ENCODE measurements at regions not wholly inside any gene's neighbourhood (a gene's known extent, or its start where the extent isn't known, plus 50 kb on each side); places are given as distances from the start of the nearest gene placed in this dataset.

DNA sequence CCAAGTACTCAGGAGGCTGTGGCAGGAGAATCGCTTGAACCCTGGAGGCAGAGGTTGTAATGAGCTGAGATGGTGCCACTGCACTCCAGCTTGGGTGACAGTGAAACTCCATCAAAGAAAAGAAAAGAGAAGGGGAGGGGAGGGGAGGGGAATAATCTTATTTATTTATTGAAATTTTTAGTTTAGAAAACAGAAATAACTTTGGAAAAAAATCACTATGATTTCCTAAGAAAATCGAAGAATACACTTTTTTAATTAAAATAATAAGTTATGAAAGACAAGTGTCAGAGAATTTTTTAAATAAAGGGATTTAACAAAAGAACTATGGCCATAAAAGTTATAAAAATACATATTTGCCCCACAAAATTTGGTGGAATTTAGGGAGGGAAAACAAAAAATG lies 836.9 kb upstream of the HS3ST1 start:
- no peak for DNase-seq
- Histone ChIP-seq H3K27me3 (ENCODE audit: insufficient read depth, low read depth, severe bottlenecking) (no peaks in the 10 kb centered on the region), H3K36me3 (no peaks in the 10 kb centered on the region), H3K27ac (no peak overlapping the region), H3K4me3 (ENCODE audit: low read depth, low read length) (no peak overlapping the region), H3K9me3 (ENCODE audit: severe bottlenecking) (no peaks in the 10 kb centered on the region)
- TF ChIP-seq, protein P1, sequence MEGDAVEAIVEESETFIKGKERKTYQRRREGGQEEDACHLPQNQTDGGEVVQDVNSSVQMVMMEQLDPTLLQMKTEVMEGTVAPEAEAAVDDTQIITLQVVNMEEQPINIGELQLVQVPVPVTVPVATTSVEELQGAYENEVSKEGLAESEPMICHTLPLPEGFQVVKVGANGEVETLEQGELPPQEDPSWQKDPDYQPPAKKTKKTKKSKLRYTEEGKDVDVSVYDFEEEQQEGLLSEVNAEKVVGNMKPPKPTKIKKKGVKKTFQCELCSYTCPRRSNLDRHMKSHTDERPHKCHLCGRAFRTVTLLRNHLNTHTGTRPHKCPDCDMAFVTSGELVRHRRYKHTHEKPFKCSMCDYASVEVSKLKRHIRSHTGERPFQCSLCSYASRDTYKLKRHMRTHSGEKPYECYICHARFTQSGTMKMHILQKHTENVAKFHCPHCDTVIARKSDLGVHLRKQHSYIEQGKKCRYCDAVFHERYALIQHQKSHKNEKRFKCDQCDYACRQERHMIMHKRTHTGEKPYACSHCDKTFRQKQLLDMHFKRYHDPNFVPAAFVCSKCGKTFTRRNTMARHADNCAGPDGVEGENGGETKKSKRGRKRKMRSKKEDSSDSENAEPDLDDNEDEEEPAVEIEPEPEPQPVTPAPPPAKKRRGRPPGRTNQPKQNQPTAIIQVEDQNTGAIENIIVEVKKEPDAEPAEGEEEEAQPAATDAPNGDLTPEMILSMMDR (IDR thresholded peaks at IDR 0.05; ENCODE audit: low read depth, low read length), result no peak

DNA sequence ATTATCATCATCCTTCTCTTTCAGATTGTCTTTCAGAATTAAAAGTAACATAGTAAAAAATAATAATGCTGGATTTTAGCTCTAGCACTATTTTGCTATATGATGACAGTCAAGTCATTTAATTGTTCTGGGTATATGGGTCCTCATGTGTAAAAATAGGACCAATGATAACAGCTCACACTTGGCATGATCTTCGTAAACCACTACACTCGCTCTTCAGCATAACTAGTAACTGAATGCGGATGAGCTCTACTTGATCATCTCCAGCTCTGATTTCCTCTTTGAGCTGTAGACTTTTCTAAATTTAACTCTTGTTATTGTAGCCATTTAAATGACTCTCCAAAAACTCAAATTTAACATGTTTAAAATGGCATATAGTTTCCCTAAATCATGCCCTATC lies 831.8 kb upstream of the HS3ST1 start:
- no peak overlapping the region for H3K4me3 ChIP-seq (ENCODE audit: low read depth, low read length)

DNA sequence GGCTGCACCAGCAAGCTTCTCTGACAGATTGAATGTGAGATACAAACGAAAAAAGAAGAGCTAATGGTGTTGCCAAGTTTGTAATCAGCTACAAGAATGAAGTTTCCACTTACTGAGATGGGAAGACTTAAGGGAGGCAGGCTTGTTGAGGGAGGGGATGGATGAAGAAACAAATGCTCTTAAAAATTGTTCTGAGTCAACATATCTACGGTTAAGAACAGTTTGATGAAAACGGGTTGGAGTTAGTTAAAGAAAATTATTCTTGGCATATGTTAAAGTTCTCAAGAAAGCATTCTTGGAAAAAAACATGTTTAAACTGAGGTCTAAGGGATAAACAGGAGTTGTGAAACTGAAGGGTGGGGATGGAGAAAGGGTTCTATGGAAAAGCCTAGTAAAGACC lies 816.3 kb upstream of the HS3ST1 start:
- no peaks in the 10 kb centered on the region for H3K36me3 ChIP-seq
- no peak for DNase-seq
- no peaks in the 10 kb centered on the region for H3K9me3 ChIP-seq (ENCODE audit: severe bottlenecking)
- H3K4me3 ChIP-seq (ENCODE audit: low read depth, low read length), result no peak overlapping the region
- TF ChIP-seq, protein P1 (IDR thresholded peaks at IDR 0.05; ENCODE audit: low read depth, low read length), result no peak
- H3K27ac ChIP-seq, result no peak overlapping the region
- no peaks in the 10 kb centered on the region for H3K27me3 ChIP-seq (ENCODE audit: insufficient read depth, low read depth, severe bottlenecking)

More for the DNA sequence above, 831.8 kb upstream of the HS3ST1 start:
- no peaks in the 10 kb centered on the region for H3K36me3 ChIP-seq
- no peak for DNase-seq
- H3K27ac ChIP-seq, result no peak overlapping the region
- no peaks in the 10 kb centered on the region for H3K27me3 ChIP-seq (ENCODE audit: insufficient read depth, low read depth, severe bottlenecking)
- TF ChIP-seq, protein P1 (IDR thresholded peaks at IDR 0.05; ENCODE audit: low read depth, low read length), result no peak
- H3K9me3 ChIP-seq (ENCODE audit: severe bottlenecking), result no peaks in the 10 kb centered on the region

DNA sequence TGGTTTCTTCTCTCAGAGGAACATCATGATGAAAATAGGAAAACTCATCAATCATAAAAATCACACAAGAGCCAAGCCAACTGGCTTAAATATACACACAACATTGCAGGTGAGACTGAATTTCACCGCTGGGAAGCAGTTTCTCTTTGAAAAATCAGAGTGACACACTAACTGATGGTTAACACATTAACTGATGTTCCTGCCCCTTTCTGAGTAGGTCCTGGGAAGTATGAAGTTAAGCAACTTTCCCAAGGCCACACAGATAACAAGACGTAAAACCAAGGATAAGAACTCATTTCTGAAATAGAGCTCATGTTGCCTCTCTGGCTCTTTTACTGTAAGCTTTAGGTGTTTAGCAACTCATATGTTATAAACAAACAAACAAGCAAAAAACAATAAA lies 813.7 kb upstream of the HS3ST1 start:
- TF ChIP-seq, protein P1 (IDR thresholded peaks at IDR 0.05; ENCODE audit: low read depth, low read length), result no peak
- Histone ChIP-seq H3K9me3 (ENCODE audit: severe bottlenecking) (no peaks in the 10 kb centered on the region), H3K27ac (no peak overlapping the region), H3K36me3 (no peaks in the 10 kb centered on the region), H3K4me3 (ENCODE audit: low read depth, low read length) (no peak overlapping the region), H3K27me3 (ENCODE audit: insufficient read depth, low read depth, severe bottlenecking) (no peaks in the 10 kb centered on the region)
- no peak for DNase-seq

DNA sequence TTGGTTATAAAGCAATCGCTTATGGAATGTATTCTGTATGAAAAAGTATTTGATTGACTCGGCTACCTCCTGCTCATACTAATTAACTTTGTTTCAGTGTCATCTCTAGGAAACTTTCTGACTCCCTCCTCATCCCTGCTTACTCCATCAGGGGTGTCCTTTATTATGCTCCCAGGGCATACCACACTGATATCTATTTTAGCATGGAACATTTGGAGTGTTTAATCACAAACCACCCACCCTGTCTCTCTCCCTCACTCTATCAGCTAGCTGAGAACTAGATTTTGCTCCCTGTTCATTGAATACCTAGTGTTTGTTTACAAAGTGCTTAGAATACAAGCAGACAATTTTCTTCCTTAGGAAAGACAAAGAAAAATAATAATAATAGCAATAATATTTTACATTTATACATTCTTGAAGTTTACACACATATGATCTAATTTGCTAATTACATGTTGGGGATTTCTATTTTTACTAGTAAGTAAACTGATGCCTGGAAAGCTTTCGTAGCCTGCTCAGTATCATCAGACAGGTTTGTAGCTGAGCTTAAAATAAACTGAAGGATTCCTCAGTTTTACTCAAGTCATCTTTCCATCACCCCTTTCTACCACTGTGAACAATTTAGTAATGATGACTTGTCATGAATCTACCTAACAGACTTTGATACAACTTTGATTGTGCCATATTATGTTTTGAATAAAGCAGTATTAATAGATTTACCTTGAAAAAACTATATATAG lies 811.4 kb upstream of the HS3ST1 start:
- Histone ChIP-seq H3K36me3 (no peaks in the 10 kb centered on the region), H3K27ac (no peak overlapping the region), H3K27me3 (ENCODE audit: insufficient read depth, low read depth, severe bottlenecking) (no peaks in the 10 kb centered on the region), H3K9me3 (ENCODE audit: severe bottlenecking) (no peaks in the 10 kb centered on the region), H3K4me3 (ENCODE audit: low read depth, low read length) (no peak overlapping the region)
- TF ChIP-seq, protein P1 (IDR thresholded peaks at IDR 0.05; ENCODE audit: low read depth, low read length), result no peak
- no peak for DNase-seq

DNA sequence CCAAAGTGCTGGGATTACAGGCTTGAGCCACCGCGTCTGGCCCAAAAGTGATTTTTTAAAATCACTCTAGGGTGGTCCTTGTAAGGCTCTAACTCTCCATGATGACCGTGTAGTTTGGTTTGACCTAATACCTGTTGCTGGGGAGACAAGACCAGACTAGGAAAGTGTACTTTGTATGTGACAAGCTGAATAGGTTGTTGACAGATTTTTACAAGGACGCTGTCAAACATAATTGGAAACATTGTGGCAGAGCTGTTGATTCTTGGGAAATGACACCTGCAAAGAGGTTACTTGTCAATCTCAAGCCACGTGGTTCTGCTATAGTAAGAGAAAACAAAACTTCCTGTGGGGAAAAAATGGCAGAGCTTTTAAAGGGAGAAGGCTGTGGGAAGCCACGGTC lies 802.4 kb upstream of the HS3ST1 start:
- Histone ChIP-seq H3K27me3 (ENCODE audit: insufficient read depth, low read depth, severe bottlenecking) (no peaks in the 10 kb centered on the region), H3K9me3 (ENCODE audit: severe bottlenecking) (no peaks in the 10 kb centered on the region), H3K36me3 (no peaks in the 10 kb centered on the region), H3K4me3 (ENCODE audit: low read depth, low read length) (no peak overlapping the region), H3K27ac (no peak overlapping the region)
- DNase-seq, result no peak
- TF ChIP-seq, protein P1 (IDR thresholded peaks at IDR 0.05; ENCODE audit: low read depth, low read length), result no peak
